GM21360 (cell line): ENCODE measurements at regions not wholly inside any gene's neighbourhood (a gene's known extent, or its start where the extent isn't known, plus 50 kb on each side); places are given as distances from the start of the nearest gene placed in this dataset.

Source experiments
- ATAC-seq: cut with Tn5 transposase; IDR thresholded peaks from one replicate; pipeline ENCODE4 v1.9.1; 2021; ENCODE audit warnings: mild to moderate bottlenecking, moderate library complexity; ENCODE audit not compliant: unreplicated experiment

- ATAC-seq: no peak
These were observed 393.8 kb downstream of the ZNF385D start for GRCh38 chr3:21357241-21357640.

- no peak for ATAC-seq
These were observed 394.6 kb downstream of the ZNF385D start for GRCh38 chr3:21356402-21356801.

GRCh38 chr3:21345382-21345976 is 405.5 kb downstream of the ZNF385D start:
- ATAC-seq: no peak

GRCh38 chr3:21331857-21332256 is 419.2 kb downstream of the ZNF385D start:
- no peak for ATAC-seq

- no peak for ATAC-seq
These were observed 419.7 kb downstream of the ZNF385D start for GRCh38 chr3:21331321-21331720.

- ATAC-seq: peak; percentile 99
These were observed 420.7 kb downstream of the ZNF385D start for GRCh38 chr3:21330293-21330692.

GRCh38 chr3:21328711-21329390 is 422.2 kb downstream of the ZNF385D start:
- ATAC-seq: no peak

- ATAC-seq: no peak
These were observed 424.1 kb downstream of the ZNF385D start for GRCh38 chr3:21326704-21327475.

- no peak for ATAC-seq
These were observed 436.3 kb downstream of the ZNF385D start for GRCh38 chr3:21314688-21315087.

GRCh38 chr3:21310891-21311290 is 440.1 kb downstream of the ZNF385D start:
- ATAC-seq: no peak

- no peak for ATAC-seq
These were observed 440.8 kb downstream of the ZNF385D start for GRCh38 chr3:21310161-21310560.

- no peak for ATAC-seq
These were observed 453.7 kb downstream of the ZNF385D start for GRCh38 chr3:21297304-21297703.

- ATAC-seq: no peak
These were observed 456.2 kb downstream of the ZNF385D start for GRCh38 chr3:21294768-21295167.

GRCh38 chr3:21292971-21293370 is 458.0 kb downstream of the ZNF385D start:
- no peak for ATAC-seq

- peak; percentile 57 for ATAC-seq
These were observed 460.5 kb downstream of the ZNF385D start for GRCh38 chr3:21290557-21290956.

GRCh38 chr3:21274079-21274571 is 476.9 kb downstream of the ZNF385D start:
- no peak for ATAC-seq

GRCh38 chr3:21273259-21274025 is 477.6 kb downstream of the ZNF385D start:
- ATAC-seq: no peak

GRCh38 chr3:21271606-21272016 is 479.4 kb downstream of the ZNF385D start:
- no peak for ATAC-seq

- ATAC-seq: no peak
These were observed 481.1 kb downstream of the ZNF385D start for GRCh38 chr3:21269882-21270281.

- ATAC-seq: no peak
These were observed 490.5 kb downstream of the ZNF385D start for GRCh38 chr3:21260507-21260906.

GRCh38 chr3:21259896-21260295 is 491.1 kb downstream of the ZNF385D start:
- ATAC-seq: no peak
